PC-3 (cell line): ENCODE measurements at regions not wholly inside any gene's neighbourhood (a gene's known extent, or its start where the extent isn't known, plus 50 kb on each side); places are given as distances from the start of the nearest gene placed in this dataset.
"Not testable (repeated sequence)": the region's sequence is repeated elsewhere in the genome, so short reads cannot be mapped to it uniquely, and the experiment has no call there.

Experiments used
- ATAC-seq: fragments of 200-7000 bp; cut with Tn5 transposase; 2 replicates; pipeline ENCODE4 v1.9.1; 2020; ENCODE audit warnings: mild to moderate bottlenecking, moderate library complexity
- BruUV-seq: library from RNA; stranded (reverse); fragments of 400-500 nt; replicated peaks from 2 replicates; lab custom pipeline; 2021; lab: Mats Ljungman, UMichigan
- CTCF ChIA-PET: fragments of 300-600 bp; sonication (Branson Sonifier 250); formaldehyde crosslinking; loops from one replicate; lab custom pipeline; 2022; ENCODE audit warnings: antibody characterized with exemption; lab: Charles Lee
- POLR2A ChIA-PET: fragments of 300-600 bp; sonication (Branson Sonifier 250); formaldehyde crosslinking; loops from one replicate; lab custom pipeline; 2022; ENCODE audit warnings: antibody characterized with exemption; ENCODE audit not compliant: unreplicated experiment; lab: Charles Lee
- DNase-seq: peaks from one replicate; pipeline ENCODE4 v3.0.0-alpha.2; 2015
- H2AFZ ChIP-seq: fragments of 300-600 bp; sonication (generic); 2 replicates; pipeline ENCODE4 v1.6.0; 2016; ENCODE audit warnings: antibody characterized with exemption, low read length
- H3F3A ChIP-seq: fragments of 300-600 bp; sonication (generic); one replicate; pipeline ENCODE4 v1.6.0; 2017; ENCODE audit warnings: antibody characterized with exemption, low read length, control low read depth, mild to moderate bottlenecking; ENCODE audit not compliant: unreplicated experiment
- H3K27ac ChIP-seq: fragments of 300-600 bp; sonication (generic); 2 replicates; pipeline ENCODE4 v1.5.1; 2016; ENCODE audit warnings: mild to moderate bottlenecking, low read length
- H3K27me3 ChIP-seq: fragments of 300-600 bp; sonication (generic); 2 replicates; pipeline ENCODE4 v1.6.1; 2016; ENCODE audit warnings: low read length, mixed read lengths
- H3K36me3 ChIP-seq: fragments of 300-600 bp; sonication (generic); 2 replicates; pipeline ENCODE4 v1.6.1; 2016; ENCODE audit warnings: low read depth, mixed run types, low read length, mixed read lengths
- H3K4me1 ChIP-seq: fragments of 300-600 bp; sonication (generic); 2 replicates; pipeline ENCODE4 v1.5.1; 2016; ENCODE audit warnings: low read length; ENCODE audit not compliant: insufficient read depth
- H3K4me2 ChIP-seq: fragments of 300-600 bp; sonication (generic); 2 replicates; pipeline ENCODE4 v1.6.0; 2016; ENCODE audit warnings: low read length
- H3K4me3 ChIP-seq: fragments of 300-600 bp; sonication (generic); 2 replicates; pipeline ENCODE4 v1.5.1; 2016; ENCODE audit warnings: mild to moderate bottlenecking, low read length, mixed read lengths
- H3K79me2 ChIP-seq: fragments of 300-600 bp; sonication (generic); 2 replicates; pipeline ENCODE4 v1.6.1; 2017; ENCODE audit warnings: low read length, mixed read lengths
- H3K9ac ChIP-seq: fragments of 300-600 bp; sonication (generic); 2 replicates; pipeline ENCODE4 v1.6.0; 2016; ENCODE audit warnings: mild to moderate bottlenecking, low read length
- H3K9me2 ChIP-seq: fragments of 300-600 bp; sonication (generic); replicated peaks from 2 replicates; pipeline ENCODE4 v1.6.1; 2016; ENCODE audit warnings: mixed run types, low read length, mixed read lengths
- H3K9me3 ChIP-seq: fragments of 300-600 bp; sonication (generic); 2 replicates; pipeline ENCODE4 v1.6.1; 2016; ENCODE audit warnings: low read length, mixed read lengths
- H4K20me1 ChIP-seq: fragments of 300-600 bp; sonication (generic); 2 replicates; pipeline ENCODE4 v1.6.1; 2016; ENCODE audit warnings: low read length, mixed read lengths
- EZH2 ChIP-seq: fragments of 300-600 bp; sonication (generic); IDR thresholded peaks from one replicate; pipeline ENCODE4 v1.6.1; 2017; ENCODE audit warnings: antibody characterized with exemption, mild to moderate bottlenecking, low read length; ENCODE audit not compliant: unreplicated experiment
- EZH2phosphoT487 ChIP-seq: fragments of 300-600 bp; sonication (generic); IDR thresholded peaks from 2 replicates; pipeline ENCODE4 v1.6.1; 2018; ENCODE audit warnings: mild to moderate bottlenecking, antibody characterized with exemption, low read length, borderline replicate concordance
- intact Hi-C: fragments of 100-400 bp; cut with micrococcal nuclease; formaldehyde crosslinking; loops from 2 replicates; pipeline ENCODE4 v1.9.0; 2023
- TF ChIP-seq, protein P1 (sequence below): fragments of 300-600 bp; sonication (generic); conservative IDR thresholded peaks from 2 replicates; pipeline ENCODE4 v1.5.1; 2017; ENCODE audit warnings: antibody characterized with exemption, low read depth, mild to moderate bottlenecking, low read length

- Histone ChIP-seq H3K79me2 (no peaks in the 10 kb centered on the region), H3K4me3 (no peak overlapping the region), H3K27ac (no peak overlapping the region), H3K9me3 (0 out of 2 replicates have a peak, but pooled peaks cover 4% of the 10 kb centered on the region), H3K9me2 (no peaks in the 10 kb centered on the region), H4K20me1 (no peaks in the 10 kb centered on the region), H3K9ac (no peak overlapping the region), H3K36me3 (no peaks in the 10 kb centered on the region), H2AFZ (no peak overlapping the region), H3K4me1 (no peaks in the 10 kb centered on the region), H3K4me2 (no peak overlapping the region), H3K27me3 (no peaks in the 10 kb centered on the region), H3F3A (no peaks in the 10 kb centered on the region)
- TF ChIP-seq EZH2, result no peak
- TF ChIP-seq, protein P1, sequence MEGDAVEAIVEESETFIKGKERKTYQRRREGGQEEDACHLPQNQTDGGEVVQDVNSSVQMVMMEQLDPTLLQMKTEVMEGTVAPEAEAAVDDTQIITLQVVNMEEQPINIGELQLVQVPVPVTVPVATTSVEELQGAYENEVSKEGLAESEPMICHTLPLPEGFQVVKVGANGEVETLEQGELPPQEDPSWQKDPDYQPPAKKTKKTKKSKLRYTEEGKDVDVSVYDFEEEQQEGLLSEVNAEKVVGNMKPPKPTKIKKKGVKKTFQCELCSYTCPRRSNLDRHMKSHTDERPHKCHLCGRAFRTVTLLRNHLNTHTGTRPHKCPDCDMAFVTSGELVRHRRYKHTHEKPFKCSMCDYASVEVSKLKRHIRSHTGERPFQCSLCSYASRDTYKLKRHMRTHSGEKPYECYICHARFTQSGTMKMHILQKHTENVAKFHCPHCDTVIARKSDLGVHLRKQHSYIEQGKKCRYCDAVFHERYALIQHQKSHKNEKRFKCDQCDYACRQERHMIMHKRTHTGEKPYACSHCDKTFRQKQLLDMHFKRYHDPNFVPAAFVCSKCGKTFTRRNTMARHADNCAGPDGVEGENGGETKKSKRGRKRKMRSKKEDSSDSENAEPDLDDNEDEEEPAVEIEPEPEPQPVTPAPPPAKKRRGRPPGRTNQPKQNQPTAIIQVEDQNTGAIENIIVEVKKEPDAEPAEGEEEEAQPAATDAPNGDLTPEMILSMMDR, result no peak
- TF ChIP-seq EZH2phosphoT487, result no peak
- ChIA-PET POLR2A (no interaction called here), CTCF (no interaction called here)
- ATAC-seq, result no peak
- DNase-seq, result no peak
- intact Hi-C loops, result no loop called here
- BruUV-seq, result no TSS peak
Measured at GRCh38 chr5:165407352-165407751, 1901.9 kb downstream of the MAT2B start.

- CTCF ChIA-PET, result no interaction called here
- no TSS peak for BruUV-seq
- H2AFZ ChIP-seq, result no peak overlapping the region
- no peaks in the 10 kb centered on the region for H3K27me3 ChIP-seq
- H3K9me2 ChIP-seq, result no peaks in the 10 kb centered on the region
- DNase-seq (no peak), ATAC-seq (no peak)
- no peak overlapping the region for H3K9ac ChIP-seq
- TF ChIP-seq EZH2phosphoT487, result no peak
- no peak for TF ChIP-seq EZH2
- TF ChIP-seq, protein P1, result no peak
- 0 out of 2 replicates have a peak, but pooled peaks cover 4% of the 10 kb centered on the region for H3K9me3 ChIP-seq
- H3K4me2 ChIP-seq, result no peak overlapping the region
- H3K4me3 ChIP-seq, result no peak overlapping the region
- H3K4me1 ChIP-seq, result no peaks in the 10 kb centered on the region
- no peak overlapping the region for H3K27ac ChIP-seq
- H3F3A ChIP-seq, result no peaks in the 10 kb centered on the region
- POLR2A ChIA-PET, result no interaction called here
- intact Hi-C loops, result no loop called here
- H4K20me1 ChIP-seq, result no peaks in the 10 kb centered on the region
- no peaks in the 10 kb centered on the region for H3K79me2 ChIP-seq
- H3K36me3 ChIP-seq, result no peaks in the 10 kb centered on the region
Measured at GRCh38 chr5:165410476-165410875, 1905.1 kb downstream of the MAT2B start.

- H3K4me3 ChIP-seq, H3F3A ChIP-seq, H3K27ac ChIP-seq, H4K20me1 ChIP-seq, BruUV-seq, H3K4me2 ChIP-seq, H3K9me3 ChIP-seq, H3K27me3 ChIP-seq, POLR2A ChIA-PET, H2AFZ ChIP-seq, H3K79me2 ChIP-seq, intact Hi-C loops, H3K4me1 ChIP-seq, CTCF ChIA-PET, ATAC-seq, H3K9ac ChIP-seq, H3K36me3 ChIP-seq, DNase-seq, H3K9me2 ChIP-seq: not testable (repeated sequence)
Measured at GRCh38 chr5:165411532-165411931, 1906.1 kb downstream of the MAT2B start.
